ENCODE measurements at regions not wholly inside any gene's neighbourhood (a gene's known extent, or its start where the extent isn't known, plus 50 kb on each side); places are given as distances from the start of the nearest gene placed in this dataset.

DNA sequence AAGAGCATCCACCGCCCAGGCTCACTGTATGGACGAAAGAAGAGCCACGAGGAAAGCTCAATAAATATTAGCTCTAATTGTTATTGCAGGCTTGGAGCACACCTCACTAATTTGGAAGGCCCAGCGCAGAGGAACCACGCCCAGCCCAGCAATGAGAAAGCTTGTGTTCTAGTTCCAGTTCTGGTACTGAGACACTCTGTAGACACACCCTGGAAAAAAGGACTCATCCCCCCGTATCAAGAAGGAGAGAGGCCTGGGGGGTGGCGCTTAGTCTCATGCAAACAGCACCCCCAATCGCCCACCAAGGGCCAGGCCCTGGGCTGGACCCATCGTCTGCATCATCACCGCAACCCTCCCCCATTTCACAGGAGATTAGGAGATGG, 156.9 kb downstream of the BMP7 start:
- TF ChIP-seq, protein P1, sequence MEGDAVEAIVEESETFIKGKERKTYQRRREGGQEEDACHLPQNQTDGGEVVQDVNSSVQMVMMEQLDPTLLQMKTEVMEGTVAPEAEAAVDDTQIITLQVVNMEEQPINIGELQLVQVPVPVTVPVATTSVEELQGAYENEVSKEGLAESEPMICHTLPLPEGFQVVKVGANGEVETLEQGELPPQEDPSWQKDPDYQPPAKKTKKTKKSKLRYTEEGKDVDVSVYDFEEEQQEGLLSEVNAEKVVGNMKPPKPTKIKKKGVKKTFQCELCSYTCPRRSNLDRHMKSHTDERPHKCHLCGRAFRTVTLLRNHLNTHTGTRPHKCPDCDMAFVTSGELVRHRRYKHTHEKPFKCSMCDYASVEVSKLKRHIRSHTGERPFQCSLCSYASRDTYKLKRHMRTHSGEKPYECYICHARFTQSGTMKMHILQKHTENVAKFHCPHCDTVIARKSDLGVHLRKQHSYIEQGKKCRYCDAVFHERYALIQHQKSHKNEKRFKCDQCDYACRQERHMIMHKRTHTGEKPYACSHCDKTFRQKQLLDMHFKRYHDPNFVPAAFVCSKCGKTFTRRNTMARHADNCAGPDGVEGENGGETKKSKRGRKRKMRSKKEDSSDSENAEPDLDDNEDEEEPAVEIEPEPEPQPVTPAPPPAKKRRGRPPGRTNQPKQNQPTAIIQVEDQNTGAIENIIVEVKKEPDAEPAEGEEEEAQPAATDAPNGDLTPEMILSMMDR (conservative IDR thresholded peaks at IDR 0.05; ENCODE audit: low read depth, low read length) = no peak
- TF ChIP-seq EZH2phosphoT487 (IDR thresholded peaks at IDR 0.05; ENCODE audit: borderline replicate concordance, low read length) = no peak

Data from PC-3 (cell line).